ENCODE measurements at regions not wholly inside any gene's neighbourhood (a gene's known extent, or its start where the extent isn't known, plus 50 kb on each side); places are given as distances from the start of the nearest gene placed in this dataset.

GRCh38 chr4:33722800-33723516, 2521.4 kb downstream of the ARAP2 start:
- Mint-ChIP-seq H3K27me3 (ENCODE audit: low read depth in 3 of 3) (no peaks in the 10 kb centered on the region), H3K36me3 (no peaks in the 10 kb centered on the region), H3K4me1 (no peaks in the 10 kb centered on the region), H3K9me3 (peaks cover 0 to 2% (median 0%) of the 10 kb centered on the region in 7 donors), H3K27ac (no peak overlapping the region), H3K4me3 (no peak overlapping the region)
- Histone ChIP-seq H3K9ac (ENCODE audit: insufficient read depth, low read length, poor library complexity, severe bottlenecking) (no peak overlapping the region), H3K4me1 (ENCODE audit: control insufficient read depth in 1 of 2, insufficient read depth in 2 of 2, low read length in 2 of 2) (no peaks in the 10 kb centered on the region), H3K27me3 (ENCODE audit: control insufficient read depth in 2 of 2, insufficient read depth in 2 of 2, low read length in 2 of 2) (no peaks in the 10 kb centered on the region), H3K9me3 (replicated peaks in 1 of 2; ENCODE audit: control insufficient read depth in 1 of 2, insufficient read depth in 1 of 2, low read length in 2 of 2) (peaks cover 0 to 4% of the 10 kb centered on the region in 2 donors), H3K4me2 (replicated peaks; ENCODE audit: extremely low read depth, low read length, poor library complexity, severe bottlenecking) (no peak overlapping the region), H3K36me3 (replicated peaks in 1 of 2; ENCODE audit: control insufficient read depth in 1 of 2, insufficient read depth in 2 of 2, low read length in 2 of 2) (no peaks in the 10 kb centered on the region), H3K4me3 (replicated peaks in 1 of 3; ENCODE audit: low read depth in 2 of 3, low read length in 3 of 3) (no peak overlapping the region), H2AFZ (ENCODE audit: insufficient read depth, low read depth, low read length, poor library complexity, severe bottlenecking) (no peak overlapping the region), H4K20me1 (ENCODE audit: insufficient read depth, low read length) (no peaks in the 10 kb centered on the region), H3K27ac (ENCODE audit: low read depth in 1 of 2, low read length in 2 of 2) (no peak overlapping the region), H3K79me2 (ENCODE audit: insufficient read depth, low read length) (no peaks in the 10 kb centered on the region)
- no peak for TF ChIP-seq CTCF (IDR thresholded peaks at IDR 0.05)
- DNase-seq: no peak
- intact Hi-C loops (cut with micrococcal nuclease): no loop called here
- 100% methylated on average over 1 of the region's 7 CpGs for WGBS (ENCODE audit: insufficient coverage)

- no peak overlapping the region for H3K27ac ChIP-seq (ENCODE audit: low read depth in 1 of 2, low read length in 2 of 2)
- Mint-ChIP-seq H3K9me3 (no peaks in the 10 kb centered on the region), H3K27ac (no peak overlapping the region), H3K4me1 (no peaks in the 10 kb centered on the region), H3K4me3 (no peak overlapping the region), H3K36me3 (no peaks in the 10 kb centered on the region), H3K27me3 (ENCODE audit: low read depth in 3 of 3) (no peaks in the 10 kb centered on the region)
- H3K9ac ChIP-seq (ENCODE audit: insufficient read depth, low read length, poor library complexity, severe bottlenecking): no peak overlapping the region
- no peak overlapping the region for H3K4me2 ChIP-seq (replicated peaks; ENCODE audit: extremely low read depth, low read length, poor library complexity, severe bottlenecking)
- H3K9me3 ChIP-seq (replicated peaks in 1 of 2; ENCODE audit: control insufficient read depth in 1 of 2, insufficient read depth in 1 of 2, low read length in 2 of 2): no peaks in the 10 kb centered on the region
- DNase-seq: no peak
- H3K27me3 ChIP-seq (ENCODE audit: control insufficient read depth in 2 of 2, insufficient read depth in 2 of 2, low read length in 2 of 2): no peaks in the 10 kb centered on the region
- H3K36me3 ChIP-seq (replicated peaks in 1 of 2; ENCODE audit: control insufficient read depth in 1 of 2, insufficient read depth in 2 of 2, low read length in 2 of 2): no peaks in the 10 kb centered on the region
- no peak overlapping the region for H3K4me3 ChIP-seq (replicated peaks in 1 of 3; ENCODE audit: low read depth in 2 of 3, low read length in 3 of 3)
- H4K20me1 ChIP-seq (ENCODE audit: insufficient read depth, low read length): no peaks in the 10 kb centered on the region
- 78% methylated on average over 3 of the region's 3 CpGs for WGBS (ENCODE audit: insufficient coverage)
- TF ChIP-seq CTCF (IDR thresholded peaks at IDR 0.05): no peak
- H3K4me1 ChIP-seq (ENCODE audit: control insufficient read depth in 1 of 2, insufficient read depth in 2 of 2, low read length in 2 of 2): no peaks in the 10 kb centered on the region
- intact Hi-C loops (cut with micrococcal nuclease): no loop called here
- H3K79me2 ChIP-seq (ENCODE audit: insufficient read depth, low read length): no peaks in the 10 kb centered on the region
- no peak overlapping the region for H2AFZ ChIP-seq (ENCODE audit: insufficient read depth, low read depth, low read length, poor library complexity, severe bottlenecking)
Observed at GRCh38 chr4:33724685-33725084, 2519.6 kb downstream of the ARAP2 start.
